Head of caudate nucleus (tissue), 42 donors: ENCODE measurements at regions not wholly inside any gene's neighbourhood (a gene's known extent, or its start where the extent isn't known, plus 50 kb on each side); places are given as distances from the start of the nearest gene placed in this dataset.

Source experiments
- DNase-seq, 42 donors: peaks; one replicate each; pipeline versions ENCODE4 v3.0.0 to v3.0.0-alpha.2; 2020 to 2021; ENCODE audit warnings: mixed read lengths in 7 of 42
- intact Hi-C: fragments of 100-400 bp; cut with DNase I; formaldehyde crosslinking; loops from one replicate; pipeline ENCODE4 v1.15.0; 2022

- intact Hi-C loops, result no loop called here
- no peak for DNase-seq
Measured at GRCh38 chr1:170219163-170219562, 73.4 kb downstream of the NTMT2 start.

- DNase-seq, result no peak
- intact Hi-C loops, result no loop called here
Measured at GRCh38 chr1:170221031-170221430, 75.3 kb downstream of the NTMT2 start.

GRCh38 chr1:170221495-170221894 lies 75.7 kb downstream of the NTMT2 start:
- intact Hi-C loops, result no loop called here
- DNase-seq, result no peak

- intact Hi-C loops, result no loop called here
- no peak for DNase-seq
Measured at GRCh38 chr1:170224469-170224868, 78.7 kb downstream of the NTMT2 start.

GRCh38 chr1:170225781-170226530 lies 80.2 kb downstream of the NTMT2 start:
- DNase-seq, result no peak
- intact Hi-C loops, result no loop called here

GRCh38 chr1:170226767-170227166 lies 81.0 kb downstream of the NTMT2 start:
- intact Hi-C loops, result no loop called here

GRCh38 chr1:170230323-170230722 lies 84.6 kb downstream of the NTMT2 start:
- no peak for DNase-seq

More at GRCh38 chr1:170226767-170227166, 81.0 kb downstream of the NTMT2 start:
- no peak for DNase-seq

GRCh38 chr1:170231662-170232061 lies 85.9 kb downstream of the NTMT2 start:
- no peak for DNase-seq
- intact Hi-C loops, result no loop called here

More at GRCh38 chr1:170230323-170230722, 84.6 kb downstream of the NTMT2 start:
- intact Hi-C loops, result no loop called here

GRCh38 chr1:170238704-170239391 lies 93.1 kb downstream of the NTMT2 start:
- intact Hi-C loops, result no loop called here

GRCh38 chr1:170239445-170239844 lies 93.7 kb downstream of the NTMT2 start:
- intact Hi-C loops, result no loop called here
- no peak for DNase-seq

More at GRCh38 chr1:170238704-170239391, 93.1 kb downstream of the NTMT2 start:
- no peak for DNase-seq

GRCh38 chr1:170240409-170240808 lies 94.7 kb downstream of the NTMT2 start:
- intact Hi-C loops, result no loop called here
- DNase-seq, result no peak

- intact Hi-C loops, result no loop called here
- DNase-seq, result no peak
Measured at GRCh38 chr1:170241266-170241851, 95.6 kb downstream of the NTMT2 start.

- no peak for DNase-seq
- intact Hi-C loops, result no loop called here
Measured at GRCh38 chr1:170247751-170248521, 102.2 kb downstream of the NTMT2 start.

GRCh38 chr1:170250531-170251276 lies 104.9 kb downstream of the NTMT2 start:
- DNase-seq, result no peak
- intact Hi-C loops, result no loop called here

- intact Hi-C loops, result no loop called here
- DNase-seq, result no peak
Measured at GRCh38 chr1:170252851-170253579, 107.3 kb downstream of the NTMT2 start.

- DNase-seq, result no peak
- intact Hi-C loops, result no loop called here
Measured at GRCh38 chr1:170254371-170254770, 108.6 kb downstream of the NTMT2 start.

GRCh38 chr1:170261669-170262068 lies 115.9 kb downstream of the NTMT2 start:
- intact Hi-C loops, result no loop called here
- no peak for DNase-seq

- intact Hi-C loops, result no loop called here
- DNase-seq, result no peak
Measured at GRCh38 chr1:170262276-170262939, 116.6 kb downstream of the NTMT2 start.
